CD4-positive, alpha-beta T cell treated with Interleukin-17A for 1 hour (primary cell): ENCODE measurements at regions not wholly inside any gene's neighbourhood (a gene's known extent, or its start where the extent isn't known, plus 50 kb on each side); places are given as distances from the start of the nearest gene placed in this dataset.
"Not testable (repeated sequence)": the region's sequence is repeated elsewhere in the genome, so short reads cannot be mapped to it uniquely, and the experiment has no call there.

ENCODE experiments used
- DNase-seq: peaks from one replicate; pipeline ENCODE4 v3.0.0-alpha.2; 2020

DNA sequence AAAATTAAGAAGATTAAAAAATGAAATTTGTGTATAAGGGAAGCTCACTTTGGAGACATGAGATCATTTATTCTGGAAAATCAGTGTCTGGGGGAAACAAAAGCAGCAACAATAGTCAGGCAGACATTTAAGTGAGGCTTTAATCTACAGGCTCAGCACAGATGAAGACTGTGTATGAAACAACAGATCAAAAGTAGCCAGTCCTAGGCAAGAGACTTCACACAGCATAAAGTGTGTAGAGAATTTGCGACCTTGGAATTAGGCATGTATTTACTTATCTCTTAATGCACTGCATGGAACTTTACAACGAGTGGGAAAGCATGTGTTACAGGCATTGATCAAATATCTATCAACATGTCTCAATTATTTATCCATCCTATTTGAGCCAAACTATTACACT is 1099.9 kb downstream of the PLA2G4A start:
- no peak for DNase-seq

DNA sequence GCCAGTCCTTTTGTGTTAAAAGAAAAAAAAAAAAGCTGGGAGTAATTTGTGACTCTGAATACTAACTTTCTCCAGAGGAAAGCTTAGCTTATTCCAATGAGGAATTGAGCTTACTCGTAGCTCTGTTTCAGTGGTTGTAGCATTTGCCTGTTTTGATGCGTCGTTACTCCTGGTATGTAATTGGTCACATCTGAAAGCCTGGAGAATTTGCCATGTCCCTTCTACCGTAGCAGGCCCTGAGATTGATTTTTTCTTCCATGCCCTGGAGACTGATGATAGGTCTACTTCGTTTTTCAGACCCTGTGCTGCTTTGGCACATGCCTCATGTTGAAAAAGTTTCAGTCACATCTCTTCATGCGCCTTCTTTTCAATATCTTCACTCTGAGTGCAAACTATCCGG is 1103.0 kb downstream of the PLA2G4A start:
- no peak for DNase-seq

DNA sequence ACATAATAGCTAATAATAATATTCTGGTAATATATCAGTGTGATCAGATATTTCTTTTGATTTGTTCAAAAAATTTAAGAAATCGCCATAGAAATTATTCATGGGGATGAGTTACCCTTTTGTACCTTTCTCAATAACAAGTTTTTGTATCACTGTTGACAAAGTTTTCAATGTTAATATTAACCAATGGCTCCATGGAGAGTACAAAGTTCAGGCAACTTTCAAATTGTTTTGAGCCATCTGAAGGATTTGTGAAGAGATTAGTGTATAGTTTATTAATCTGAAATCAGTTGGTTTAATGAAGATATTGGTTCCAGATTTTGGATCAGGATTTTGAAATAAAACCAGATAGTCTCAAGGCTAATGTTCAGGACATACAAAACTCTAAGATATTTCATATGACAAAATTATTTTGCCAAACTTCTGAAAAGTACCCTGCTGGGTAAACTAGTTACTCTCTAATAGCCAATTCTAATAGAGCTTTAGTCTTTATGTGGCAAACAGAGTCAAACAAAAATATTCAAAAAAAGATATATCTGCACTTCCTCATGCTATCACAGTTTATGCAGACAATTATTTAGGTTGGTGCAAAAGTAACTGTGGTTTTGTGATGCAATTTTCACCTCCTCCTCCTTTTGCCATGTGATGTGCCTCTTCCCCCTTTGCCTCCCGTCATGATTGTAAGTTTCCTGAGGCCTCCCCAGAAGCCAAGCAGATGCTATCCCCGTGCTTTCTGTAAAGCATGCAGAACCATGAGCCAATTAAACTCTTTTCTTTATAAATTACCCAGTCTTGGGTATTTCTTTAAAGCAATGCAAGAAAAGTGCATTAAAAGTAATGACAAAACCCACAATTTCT is 1105.0 kb downstream of the PLA2G4A start:
- no peak for DNase-seq

DNA sequence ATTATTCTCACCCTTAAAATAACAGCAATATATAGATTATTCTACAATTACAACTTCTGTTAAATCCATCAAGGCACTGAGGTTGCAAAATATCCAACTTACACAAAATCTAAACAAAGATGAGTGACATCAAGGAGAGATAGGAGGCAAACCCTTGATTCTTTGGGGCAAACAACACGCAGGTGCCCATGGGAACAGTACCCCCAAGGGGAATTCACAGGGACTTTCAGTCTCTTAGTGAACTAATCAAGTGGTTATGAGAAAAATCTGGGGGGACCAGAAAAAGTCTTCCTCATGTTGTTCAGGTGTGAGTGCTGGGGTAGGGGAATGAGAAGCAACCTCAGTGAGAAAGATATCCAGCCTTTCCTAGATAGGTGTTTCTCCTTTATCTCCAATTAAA is 1107.9 kb downstream of the PLA2G4A start:
- DNase-seq, result no peak

DNA sequence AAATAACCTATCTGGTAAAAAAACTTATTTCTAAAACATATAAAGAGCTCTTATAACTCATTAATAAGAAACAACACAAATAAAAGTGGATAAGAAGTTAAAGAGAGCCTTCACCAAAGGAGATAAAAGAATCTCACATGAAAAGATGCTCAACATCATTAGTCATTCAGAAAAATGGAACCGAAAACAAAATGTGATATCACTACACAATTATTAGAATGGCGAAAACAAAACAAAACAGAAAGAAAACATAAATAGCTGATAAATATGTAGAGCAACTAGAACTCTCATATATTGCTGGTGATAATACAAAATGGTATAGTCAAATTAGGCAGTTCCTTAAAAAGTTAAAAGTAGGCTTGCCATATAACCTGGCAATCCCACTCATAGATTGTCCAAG is 1109.3 kb downstream of the PLA2G4A start:
- no peak for DNase-seq

DNA sequence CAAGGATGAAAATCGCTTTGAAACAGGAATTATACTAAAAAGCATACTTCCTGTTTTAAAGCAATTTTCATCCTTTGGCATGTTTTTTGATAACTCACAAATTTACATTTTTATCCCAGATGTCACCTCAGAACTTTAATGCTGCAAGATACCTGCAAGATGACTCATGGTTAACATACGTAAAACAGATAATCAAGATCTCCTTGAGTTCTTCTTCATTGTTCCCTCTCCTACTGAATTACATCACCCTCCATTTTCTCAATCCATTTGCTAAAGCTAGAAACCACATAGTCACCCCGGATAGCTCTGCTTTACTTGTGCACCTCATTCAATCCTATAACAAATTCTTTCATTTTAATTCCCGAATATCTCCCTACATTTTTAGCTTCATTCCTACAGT is 1114.2 kb downstream of the PLA2G4A start:
- no peak for DNase-seq

DNA sequence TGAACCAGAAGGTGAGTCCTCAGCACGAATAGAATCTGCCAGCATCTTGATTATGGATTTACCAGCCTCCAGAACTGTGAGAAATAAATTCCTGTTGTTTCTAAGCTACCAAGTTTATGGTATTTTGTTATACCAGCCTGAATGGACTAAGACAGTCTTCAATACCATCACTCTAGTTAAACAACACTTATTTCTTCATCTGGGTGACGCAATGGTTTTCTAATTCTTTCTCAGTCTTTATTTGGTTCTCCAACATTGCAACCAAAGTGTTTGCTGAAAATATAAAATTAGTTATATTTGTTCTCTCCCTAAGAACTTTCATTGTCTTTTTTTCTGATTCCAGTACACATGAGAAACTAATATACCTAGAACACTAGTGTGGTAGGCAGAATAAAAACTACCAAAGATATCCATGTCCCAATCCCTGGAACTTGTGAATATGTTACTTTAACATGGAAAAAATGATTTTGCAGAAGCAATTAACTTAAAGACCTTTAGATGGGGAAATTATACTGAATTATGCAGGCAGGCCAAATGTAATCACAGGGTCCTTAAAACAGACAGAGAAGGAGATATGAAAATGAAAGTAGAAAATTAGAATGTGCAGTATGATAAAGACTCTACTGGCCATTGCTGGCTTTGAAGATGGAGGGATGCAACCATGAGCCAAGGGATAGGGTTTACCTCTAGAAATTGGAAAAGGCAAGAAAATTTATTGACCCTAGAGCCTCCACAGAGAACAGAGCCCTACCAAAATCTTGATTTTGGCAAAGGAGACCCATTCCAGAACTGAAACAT is 1115.1 kb downstream of the PLA2G4A start:
- DNase-seq, result no peak

DNA sequence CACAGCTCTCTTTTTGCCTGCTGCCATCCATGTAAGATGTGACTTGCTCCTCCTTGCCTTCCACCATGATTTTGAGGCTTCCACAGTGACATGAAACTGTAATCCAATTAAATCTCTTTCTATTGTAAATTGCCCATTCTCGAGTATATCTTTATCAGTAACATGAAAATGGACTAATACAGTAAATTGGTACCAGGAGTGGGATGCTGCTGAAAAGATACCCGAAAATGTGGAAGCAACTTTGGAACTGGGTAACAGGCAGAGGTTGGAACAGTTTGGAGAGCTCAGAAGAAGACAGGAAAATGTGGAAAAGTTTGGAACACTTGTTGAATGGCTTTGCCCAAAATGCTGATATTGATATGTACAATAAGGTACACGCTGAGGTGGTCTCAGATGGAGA is 1117.9 kb downstream of the PLA2G4A start:
- DNase-seq, result not testable (repeated sequence)

DNA sequence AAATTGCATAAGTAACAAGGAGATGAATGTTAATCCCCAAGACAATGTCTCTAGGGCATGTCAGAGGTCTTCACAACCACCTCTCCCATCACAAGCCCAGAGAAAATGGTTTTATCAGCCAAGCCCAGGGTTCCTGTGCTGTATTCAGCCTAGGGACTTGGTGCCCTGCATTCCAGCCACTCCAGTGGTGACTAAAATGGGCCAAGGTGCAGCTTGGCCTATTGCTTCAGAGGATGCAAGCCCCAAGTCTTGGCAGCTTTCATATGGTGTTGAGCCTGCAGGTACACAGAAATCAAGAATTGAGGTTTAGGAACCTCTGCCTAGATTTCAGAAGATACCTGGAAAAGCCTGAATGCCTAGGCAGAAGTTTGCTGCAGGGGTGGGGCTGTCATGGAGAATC is 1118.6 kb downstream of the PLA2G4A start:
- DNase-seq, result no peak

DNA sequence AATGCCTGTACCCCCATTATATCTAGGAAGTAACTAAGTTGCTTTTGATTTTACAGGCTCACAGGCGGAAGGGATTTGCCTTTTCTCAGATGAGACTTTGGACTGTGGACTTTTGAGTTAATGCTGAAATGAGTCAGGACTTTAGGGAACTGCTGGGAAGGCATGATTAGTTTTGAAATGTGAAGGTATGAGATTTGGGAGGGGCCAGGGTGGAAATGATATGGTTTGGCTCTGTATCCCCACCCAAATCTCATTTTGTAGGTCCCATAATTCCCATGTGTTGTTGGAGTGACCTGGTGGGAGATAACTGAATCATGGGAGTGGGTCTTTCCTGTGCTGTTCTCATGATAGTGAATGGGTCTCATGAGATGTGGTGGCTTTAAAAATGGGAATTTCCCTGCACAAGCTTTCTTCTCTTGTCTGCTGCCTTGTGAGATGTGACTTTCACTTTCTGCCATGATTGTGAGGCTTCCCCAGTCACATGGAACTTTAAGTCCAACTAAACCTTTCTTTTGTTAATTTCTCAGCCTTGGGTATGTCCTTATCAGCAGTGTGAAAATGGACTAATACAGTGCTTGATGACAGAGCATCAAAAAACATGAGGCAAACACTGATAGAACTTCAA is 1119.5 kb downstream of the PLA2G4A start:
- DNase-seq, result no peak

DNA sequence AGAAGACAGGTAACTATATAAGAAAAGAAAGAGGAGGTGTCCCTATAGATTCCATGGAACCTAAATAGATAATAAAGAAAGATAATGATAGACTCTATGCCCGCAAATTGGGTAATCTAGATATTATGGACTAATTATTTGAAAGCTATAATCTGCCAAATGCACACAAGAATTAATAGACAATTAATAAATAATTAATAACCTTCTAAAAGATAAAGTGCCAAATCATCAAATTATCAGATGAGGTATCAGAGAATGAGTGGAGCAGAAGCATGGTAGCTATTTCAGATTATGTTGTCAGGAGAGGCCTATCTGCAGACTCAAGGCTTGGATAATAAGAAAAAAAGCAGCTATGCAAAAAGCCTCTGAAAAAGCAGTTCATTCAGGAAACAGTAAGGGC is 1120.8 kb downstream of the PLA2G4A start:
- DNase-seq, result no peak

DNA sequence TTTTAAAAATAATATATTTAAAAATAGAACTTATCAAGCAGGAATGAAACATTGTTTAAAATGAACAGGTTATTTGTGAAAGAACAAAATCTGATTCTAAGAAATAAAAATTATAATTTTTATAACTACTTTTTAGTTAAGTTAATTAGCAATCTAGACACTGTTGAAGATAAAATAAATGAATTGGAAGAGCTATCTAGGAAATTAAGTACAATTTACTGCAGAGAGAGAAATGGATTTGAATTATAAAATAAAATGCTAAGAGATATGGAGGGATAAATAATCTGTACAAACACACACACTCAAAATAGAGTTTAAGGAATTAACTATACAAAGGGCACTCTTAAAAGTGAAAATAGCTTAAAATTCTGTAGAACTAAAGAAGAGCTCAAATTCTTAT is 1123.1 kb downstream of the PLA2G4A start:
- no peak for DNase-seq

DNA sequence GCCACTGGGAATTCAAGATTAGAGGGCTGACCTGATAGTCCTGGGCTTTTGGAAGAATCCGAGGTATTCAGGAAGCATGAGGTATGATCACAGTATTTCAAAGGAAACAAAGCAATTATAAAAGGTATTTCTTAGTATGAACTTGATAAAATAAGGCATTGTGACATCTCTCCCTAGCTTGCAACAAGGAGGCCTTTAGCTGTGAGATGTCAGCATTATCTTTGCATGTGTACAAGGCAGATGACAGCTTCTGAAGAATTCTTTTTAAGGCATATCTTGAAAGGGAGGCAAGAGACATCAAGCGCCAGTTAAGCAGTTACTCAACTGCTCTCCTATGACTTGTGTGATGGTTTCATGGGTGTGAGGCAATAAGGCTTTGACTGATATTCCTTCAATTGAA is 1123.7 kb downstream of the PLA2G4A start:
- DNase-seq, result no peak

DNA sequence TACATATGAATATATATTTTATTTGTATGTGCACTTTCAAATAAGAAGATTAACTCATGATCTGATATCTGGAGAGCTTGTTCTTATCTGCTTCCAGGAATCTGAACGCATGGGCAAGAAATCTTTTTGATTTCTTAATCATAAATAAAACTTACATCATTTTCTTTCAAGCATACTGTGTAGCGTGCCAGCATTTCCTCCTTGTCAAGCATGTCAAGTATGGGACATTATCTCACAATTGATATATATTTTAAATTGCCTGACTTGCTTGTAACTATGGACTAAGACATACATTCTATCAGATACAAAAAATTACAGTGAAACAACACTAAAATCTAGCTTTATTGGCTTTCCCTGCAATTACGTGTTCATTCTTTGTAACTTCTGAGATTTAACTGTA is 1128.2 kb downstream of the PLA2G4A start:
- DNase-seq, result no peak

DNA sequence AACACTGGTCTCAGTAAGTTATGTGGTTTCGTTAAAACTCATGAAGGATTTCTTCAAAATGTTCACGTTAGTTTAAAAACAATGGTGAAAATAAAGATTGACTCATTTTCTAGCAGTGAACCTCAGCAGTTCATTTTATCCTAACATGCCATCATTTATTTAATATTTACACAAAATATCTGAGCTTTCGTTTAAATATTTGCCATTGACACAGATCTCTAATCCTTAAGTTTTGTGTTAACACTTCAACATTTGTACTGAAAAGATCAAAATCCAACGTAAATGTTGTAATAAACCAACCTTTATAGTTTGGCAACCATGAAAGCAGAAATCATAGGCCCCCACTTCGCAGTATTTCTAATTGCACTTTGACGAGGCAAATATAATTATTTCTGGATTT is 1129.5 kb downstream of the PLA2G4A start:
- no peak for DNase-seq

DNA sequence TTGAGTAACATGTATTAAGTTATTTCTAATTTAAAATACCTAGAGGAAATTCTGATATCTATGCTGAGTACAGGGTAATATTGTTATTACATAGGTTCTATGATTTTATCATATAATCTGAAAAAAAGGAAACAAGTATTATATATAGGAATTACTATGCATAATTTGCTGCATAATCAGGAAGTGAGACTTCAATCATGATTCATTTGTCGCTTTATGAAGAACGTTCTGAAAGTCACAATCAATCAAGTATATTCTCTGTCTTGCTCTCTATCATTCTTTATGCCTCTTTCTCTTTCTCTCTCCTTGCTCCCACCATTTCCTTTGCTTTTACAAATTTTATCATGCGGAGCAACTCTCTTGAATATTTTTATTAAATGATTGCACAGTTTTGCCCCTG is 1130.3 kb downstream of the PLA2G4A start:
- DNase-seq, result no peak

DNA sequence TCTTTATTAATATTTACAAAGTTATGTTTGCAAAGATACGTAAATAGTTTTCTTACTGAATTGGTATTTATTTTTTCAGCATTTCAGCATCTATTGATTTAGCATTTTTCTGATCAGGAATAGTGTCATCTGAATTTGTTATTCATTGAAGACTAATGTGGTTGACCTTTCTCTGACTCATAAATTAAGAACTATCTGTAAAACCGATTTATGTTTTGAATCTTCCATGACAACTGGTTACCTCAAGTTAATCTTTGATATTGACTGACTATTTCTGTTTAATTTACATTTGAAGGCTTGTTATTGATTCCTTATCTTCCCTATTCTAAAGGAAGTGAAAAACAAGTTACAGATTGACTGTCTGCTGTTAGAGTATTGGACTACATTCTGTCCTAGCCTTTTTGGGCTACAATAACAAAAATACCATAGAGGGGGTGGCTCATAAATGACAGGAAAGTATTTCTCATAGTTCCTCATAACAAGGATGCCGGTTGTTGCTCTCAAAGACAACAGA is 1131.4 kb downstream of the PLA2G4A start:
- no peak for DNase-seq

DNA sequence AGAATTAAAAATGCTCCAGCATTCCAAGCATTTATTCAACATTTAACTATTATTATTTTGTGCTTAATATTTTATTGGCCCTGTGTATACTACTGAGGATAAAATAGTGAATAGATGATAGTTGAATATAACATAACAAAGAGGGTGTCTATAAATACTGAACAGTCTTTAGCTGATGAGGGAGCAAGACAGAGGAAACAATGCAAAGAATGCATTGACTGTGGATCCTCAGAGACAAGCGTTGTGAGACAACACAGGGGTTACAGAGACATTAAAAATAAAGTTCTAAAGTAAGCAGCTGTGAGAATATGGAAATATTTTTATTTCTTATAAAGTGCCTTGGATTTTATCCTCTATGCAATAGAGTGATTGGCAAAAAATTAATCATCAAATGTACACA is 1133.1 kb downstream of the PLA2G4A start:
- no peak for DNase-seq

DNA sequence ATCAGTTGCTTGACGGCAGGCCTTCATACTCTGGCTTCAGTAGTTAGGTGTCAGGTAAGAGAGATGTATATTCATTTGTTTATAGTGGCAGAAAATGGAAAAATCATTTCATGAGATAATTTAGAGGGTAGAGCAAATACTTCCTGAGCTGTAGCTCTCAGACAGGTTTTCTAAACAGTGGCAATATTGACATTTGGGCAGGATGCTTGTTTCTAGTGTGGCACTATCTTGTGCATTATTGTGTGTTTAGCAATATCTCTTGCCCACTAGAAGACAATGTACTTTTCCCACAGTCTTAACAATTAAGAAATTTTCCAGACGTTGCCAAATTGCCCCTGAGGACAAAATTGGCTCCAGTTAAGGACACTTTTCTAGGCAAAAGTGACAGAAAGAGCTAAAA is 1143.1 kb downstream of the PLA2G4A start:
- DNase-seq, result no peak

DNA sequence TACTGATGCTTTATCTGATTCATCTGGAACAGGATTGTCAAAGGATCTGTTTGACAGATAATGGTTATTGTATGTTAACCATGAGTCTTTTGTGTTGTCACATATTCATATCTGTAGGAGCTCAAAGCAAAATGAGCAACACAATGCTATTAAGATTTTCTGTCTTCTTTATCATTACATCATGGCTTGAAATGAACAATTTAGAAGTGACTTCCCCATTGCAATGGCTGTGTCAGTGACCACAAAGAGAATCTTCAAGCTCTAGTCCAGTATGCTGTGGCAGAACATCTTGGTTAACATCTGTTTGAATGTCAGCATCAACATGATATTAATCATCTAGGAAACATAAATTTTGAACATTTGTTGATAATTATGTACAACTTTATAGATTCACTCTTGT is 1148.5 kb downstream of the PLA2G4A start:
- no peak for DNase-seq

DNA sequence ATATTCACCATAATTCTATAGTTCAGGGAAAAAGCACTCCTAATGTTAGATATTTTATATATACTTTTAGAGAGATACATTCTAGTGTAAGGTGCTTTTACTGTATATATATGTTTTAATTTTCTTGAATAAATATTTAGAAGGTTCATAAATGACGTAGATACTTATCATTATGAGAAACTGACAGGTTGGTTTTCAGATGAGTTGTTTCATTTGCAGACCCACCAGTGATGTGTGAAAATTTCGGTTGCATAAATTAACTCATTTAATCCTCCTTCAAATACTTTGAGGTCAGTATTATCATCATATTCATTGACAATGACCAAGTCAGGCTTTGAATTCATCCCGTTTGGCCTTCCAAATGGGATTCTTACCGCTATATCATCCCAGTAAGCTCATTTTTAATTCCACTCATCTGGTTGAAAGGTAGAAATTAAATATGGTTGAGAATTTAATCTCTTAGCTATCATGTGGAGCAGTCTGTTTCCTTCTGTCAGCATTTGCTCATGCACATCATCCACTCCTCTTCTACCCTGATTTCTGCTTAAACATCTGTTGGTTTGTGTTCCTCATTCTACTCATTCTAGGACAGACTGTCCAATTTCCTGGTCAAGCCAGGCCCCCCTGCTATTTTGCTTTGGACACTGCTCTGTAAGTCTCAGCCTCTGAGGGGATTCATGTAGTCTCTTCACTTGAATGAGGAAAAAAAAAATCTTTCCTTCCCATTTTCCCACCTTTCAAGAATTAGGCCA is 1156.6 kb downstream of the PLA2G4A start:
- DNase-seq, result no peak

DNA sequence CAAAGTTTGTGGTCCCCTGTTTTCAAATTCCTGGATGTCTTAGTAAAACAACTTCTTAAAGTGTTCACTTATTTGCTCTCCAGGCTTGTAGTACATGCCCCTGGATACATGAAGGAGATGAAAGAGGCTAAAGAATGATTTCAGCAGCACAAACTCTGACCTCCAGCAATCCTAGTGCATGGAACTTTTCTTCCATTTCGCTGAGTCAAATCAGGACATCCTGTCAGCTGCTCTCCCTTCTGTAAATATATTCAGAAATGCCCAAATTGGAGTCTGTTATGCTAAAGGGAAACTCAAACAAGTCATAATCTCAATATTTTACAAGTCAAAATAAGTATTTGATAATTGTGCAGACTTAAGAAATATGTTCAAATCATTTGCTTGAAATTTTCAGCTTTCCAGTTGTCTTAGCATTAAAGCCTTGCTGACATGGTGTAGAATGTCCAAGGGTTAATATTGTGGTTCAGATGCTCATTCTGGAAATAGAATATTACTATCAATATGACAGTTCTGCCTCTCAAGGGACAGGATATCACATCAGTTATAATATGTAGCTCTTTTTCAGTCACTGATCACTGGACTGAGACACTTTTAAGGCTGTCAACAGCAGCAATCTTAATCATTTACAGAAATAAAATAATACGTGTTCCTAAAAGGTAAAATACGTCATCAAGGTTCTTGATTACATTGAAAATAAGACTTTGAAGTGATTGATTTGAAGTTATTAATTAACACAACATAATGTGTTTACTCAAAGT is 1157.3 kb downstream of the PLA2G4A start:
- DNase-seq, result no peak
